GM18868 (cell line): ENCODE measurements at regions not wholly inside any gene's neighbourhood (a gene's known extent, or its start where the extent isn't known, plus 50 kb on each side); places are given as distances from the start of the nearest gene placed in this dataset.
"Not testable (repeated sequence)": the region's sequence is repeated elsewhere in the genome, so short reads cannot be mapped to it uniquely, and the experiment has no call there.

ENCODE experiments used
- ATAC-seq: cut with Tn5 transposase; IDR thresholded peaks from one replicate; pipeline ENCODE4 v1.9.1; 2021; ENCODE audit warnings: mild to moderate bottlenecking, moderate library complexity; ENCODE audit not compliant: unreplicated experiment

DNA sequence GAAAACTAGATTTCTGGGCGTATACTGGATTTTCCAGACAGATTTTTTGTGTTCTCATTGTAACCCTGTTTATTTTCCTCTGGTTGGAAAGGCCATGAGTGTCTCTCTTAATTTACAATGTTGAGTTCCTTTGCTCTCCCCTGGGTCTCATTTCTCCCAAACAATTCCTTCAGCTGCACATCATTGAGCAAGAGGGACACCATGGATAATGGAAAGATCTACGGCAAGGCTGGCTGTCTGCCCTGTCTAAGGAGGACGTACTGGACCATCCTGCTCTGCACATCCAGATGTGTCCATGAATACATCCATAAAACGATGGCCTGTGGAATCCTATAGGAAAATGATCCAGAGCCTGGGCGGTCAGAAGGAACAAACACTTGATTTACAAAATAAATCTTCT lies 258.1 kb upstream of the MCTP2 start:
- no peak for ATAC-seq

DNA sequence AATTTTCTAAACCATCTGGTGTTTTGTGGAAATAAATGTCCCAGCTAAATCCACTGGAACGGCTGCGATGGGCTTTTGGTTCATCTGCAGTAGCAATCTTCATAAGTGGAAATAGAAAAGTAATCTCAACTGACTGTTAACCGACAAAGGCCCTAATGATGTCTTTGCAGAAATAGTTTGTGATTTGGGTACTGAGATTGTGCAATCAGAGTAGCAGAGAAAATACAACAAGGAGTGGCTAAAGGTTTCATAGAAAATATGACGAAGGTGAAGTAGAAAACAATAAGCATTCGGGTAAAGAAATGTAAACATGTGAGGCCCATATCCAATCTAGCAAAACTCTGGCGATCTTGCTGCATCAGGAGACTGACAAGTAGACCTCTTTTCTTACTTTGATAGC lies 262.6 kb upstream of the MCTP2 start:
- no peak for ATAC-seq

DNA sequence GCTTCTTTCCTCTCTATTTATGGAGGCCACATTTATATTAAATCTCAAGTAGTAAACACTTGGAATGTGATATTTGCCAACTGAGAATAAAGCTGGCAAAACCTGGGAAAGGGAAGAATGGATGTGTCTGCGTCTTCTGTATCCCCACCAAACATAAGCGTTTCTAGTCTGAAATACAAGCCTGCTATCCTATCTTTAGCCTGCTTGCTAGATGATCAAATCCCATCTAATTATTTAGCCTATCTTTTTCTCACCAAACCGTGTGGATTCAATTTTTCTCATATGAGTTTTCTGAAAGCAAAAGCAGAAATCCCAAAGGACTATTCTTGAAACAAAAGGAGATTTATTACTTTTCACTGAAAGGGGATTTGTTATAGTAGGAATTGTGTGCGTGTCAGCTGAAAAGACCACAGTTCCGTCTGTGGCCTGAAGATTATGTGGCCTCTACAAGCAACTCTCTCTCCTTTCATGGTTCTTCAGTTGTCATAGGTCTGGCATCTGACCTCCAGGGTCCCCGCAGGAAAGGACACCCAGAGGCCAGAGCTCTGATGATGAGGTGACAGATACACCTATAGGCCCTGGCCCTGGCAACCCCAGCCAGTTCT lies 266.0 kb upstream of the MCTP2 start:
- no peak for ATAC-seq

GRCh38 chr15:93954985-93955571 lies 276.3 kb upstream of the MCTP2 start:
- ATAC-seq: no peak

GRCh38 chr15:93948726-93949125 lies 282.6 kb upstream of the MCTP2 start:
- no peak for ATAC-seq

GRCh38 chr15:93943586-93943985 lies 287.8 kb upstream of the MCTP2 start:
- ATAC-seq: no peak

DNA sequence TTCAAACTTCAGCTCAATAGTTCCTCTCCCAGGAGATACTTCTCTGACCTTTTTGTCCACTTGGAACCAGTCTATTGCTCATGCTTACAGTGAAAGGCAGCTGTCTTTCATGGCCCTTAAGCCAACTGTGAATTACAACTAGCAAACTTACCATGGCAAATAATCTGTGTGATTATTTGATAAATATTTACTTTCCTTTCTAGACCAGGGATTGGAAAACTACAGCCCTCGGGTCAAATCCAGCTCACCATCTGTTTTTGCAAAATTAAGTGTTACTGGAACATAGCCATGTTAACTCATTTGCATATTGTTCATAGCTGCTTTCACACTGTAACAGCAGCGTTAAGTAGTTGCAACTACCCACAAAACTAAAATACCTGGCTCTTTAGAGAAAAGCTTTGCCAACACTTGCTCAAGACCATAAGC lies 289.1 kb upstream of the MCTP2 start:
- ATAC-seq: no peak

- no peak for ATAC-seq
Measured at GRCh38 chr15:93941697-93942096, 289.7 kb upstream of the MCTP2 start.

- no peak for ATAC-seq
Measured at GRCh38 chr15:93940226-93940625, 291.1 kb upstream of the MCTP2 start.

DNA sequence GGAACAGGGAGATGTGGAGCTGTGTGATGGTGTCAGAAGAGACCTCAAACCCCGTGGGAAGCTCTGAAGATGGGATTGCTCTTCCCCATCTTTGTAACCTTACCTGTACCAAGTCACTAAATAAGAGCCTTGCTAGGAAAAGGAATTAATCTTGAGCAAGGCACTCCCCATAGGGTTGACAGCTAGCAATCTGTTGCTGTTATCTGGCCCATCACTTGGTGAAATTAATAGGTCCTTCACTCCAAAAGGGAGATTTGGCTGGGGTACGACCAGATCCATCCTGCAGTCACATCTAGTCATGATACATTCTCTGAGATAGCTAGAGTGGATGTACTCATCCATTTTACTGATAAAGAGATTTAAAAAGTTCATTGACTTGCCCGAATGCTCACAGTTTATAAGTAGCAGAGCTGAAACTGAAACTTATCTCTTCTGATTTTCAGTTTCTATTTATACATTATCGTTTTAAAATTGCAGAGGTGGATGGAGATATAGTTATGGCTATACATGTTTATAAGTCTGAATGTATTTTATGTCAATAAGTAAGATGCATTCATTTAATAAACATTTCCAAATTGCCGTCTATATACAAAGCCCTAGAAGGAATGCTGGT lies 299.1 kb upstream of the MCTP2 start:
- peak; percentile 59 for ATAC-seq

- ATAC-seq: no peak
Measured at GRCh38 chr15:93929375-93930094, 301.8 kb upstream of the MCTP2 start.

GRCh38 chr15:93920204-93920603 lies 311.2 kb upstream of the MCTP2 start:
- ATAC-seq: no peak

DNA sequence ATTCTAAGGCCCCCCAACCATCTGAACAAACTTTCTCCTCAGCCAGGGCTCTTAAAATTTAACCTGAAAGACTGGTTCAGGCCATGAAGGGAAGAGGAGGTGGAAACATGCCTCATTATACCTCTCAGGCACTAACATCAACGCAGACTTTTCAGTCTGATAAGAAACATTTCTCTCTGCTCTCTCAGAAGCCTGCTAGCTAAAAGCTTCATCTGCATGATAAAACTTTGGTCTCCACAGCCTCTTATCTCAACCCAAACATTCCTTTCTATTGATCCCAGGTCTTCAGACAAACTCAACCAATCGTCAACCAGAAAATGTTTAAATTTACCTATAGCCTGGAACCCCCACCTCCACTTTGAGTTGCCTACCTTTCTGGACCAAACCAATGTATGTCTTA lies 312.6 kb upstream of the MCTP2 start:
- ATAC-seq: not testable (repeated sequence)

DNA sequence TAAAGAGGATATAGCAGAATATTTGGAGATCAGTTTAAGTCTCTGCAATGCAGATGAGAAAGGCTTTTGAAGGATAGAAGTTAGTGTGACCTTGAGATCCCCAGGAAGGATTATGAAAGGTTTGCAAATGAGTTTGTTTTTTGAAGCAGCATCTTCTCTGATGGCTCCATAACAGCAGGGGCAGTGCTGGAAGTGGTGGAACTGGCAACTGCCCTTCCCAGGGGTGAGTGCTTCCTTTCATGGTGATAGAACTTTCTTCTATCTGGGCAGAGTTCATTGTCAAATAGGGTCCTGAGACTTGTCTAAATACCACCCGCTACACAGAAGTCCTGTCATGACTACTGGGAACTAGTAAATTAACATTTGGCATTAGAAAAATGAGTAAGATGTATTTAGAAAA lies 314.2 kb upstream of the MCTP2 start:
- no peak for ATAC-seq

DNA sequence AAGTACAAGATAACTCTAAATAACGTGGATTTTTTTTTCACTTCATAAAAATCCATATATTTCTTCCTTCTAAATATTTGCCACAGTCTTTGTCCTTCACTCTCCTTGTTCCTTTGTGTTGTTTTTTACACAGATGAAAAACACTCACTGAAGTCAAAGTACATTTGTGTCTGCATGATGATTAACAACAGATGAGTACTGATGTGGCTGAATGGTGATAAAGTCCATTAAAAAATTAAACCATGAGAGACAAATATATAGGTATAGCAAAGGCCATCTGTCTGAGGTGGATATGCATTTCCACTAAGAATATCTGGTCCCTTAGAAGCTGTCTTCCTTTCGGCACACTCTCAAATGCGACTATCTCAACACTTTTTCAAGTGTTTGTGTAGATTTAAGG lies 317.5 kb upstream of the MCTP2 start:
- ATAC-seq: no peak

DNA sequence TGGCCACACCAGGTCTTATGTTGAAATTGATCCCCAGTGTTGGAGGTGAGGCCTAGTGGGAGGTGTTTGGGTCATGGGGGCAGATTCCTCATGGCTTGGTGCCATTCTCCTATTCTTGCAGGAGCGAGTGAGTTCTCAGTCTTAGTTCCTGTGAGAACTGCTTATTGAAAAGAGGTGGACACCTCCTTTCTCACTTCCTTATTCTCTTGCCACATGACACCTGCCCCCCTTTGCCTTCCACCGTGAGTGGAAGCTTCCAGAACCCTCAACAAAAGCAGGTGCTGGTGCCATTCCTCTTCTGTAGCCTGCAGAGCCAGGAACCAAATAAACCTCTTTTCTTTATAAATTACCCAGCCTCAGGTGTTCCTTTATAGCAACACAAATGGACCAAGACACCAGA lies 318.1 kb upstream of the MCTP2 start:
- ATAC-seq: no peak

- no peak for ATAC-seq
Measured at GRCh38 chr15:93900476-93901400, 330.6 kb upstream of the MCTP2 start.

- no peak for ATAC-seq
Measured at GRCh38 chr15:93899817-93900216, 331.5 kb upstream of the MCTP2 start.

GRCh38 chr15:93897377-93897776 lies 334.0 kb upstream of the MCTP2 start:
- no peak for ATAC-seq

GRCh38 chr15:93895976-93896770 lies 335.2 kb upstream of the MCTP2 start:
- ATAC-seq: no peak
